Mucosa of stomach (tissue), 1 donor: ENCODE measurements at regions not wholly inside any gene's neighbourhood (a gene's known extent, or its start where the extent isn't known, plus 50 kb on each side); places are given as distances from the start of the nearest gene placed in this dataset.
"Not testable (repeated sequence)": the region's sequence is repeated elsewhere in the genome, so short reads cannot be mapped to it uniquely, and the experiment has no call there.

ENCODE experiments used
- H3K27me3 ChIP-seq: one replicate; pipeline ENCODE4 v1.7.0; 2013; ENCODE audit warnings: mild to moderate bottlenecking, low read length; ENCODE audit not compliant: control insufficient read depth, insufficient read depth
- H3K36me3 ChIP-seq: one replicate; pipeline ENCODE4 v1.7.0; 2013; ENCODE audit warnings: low read length; ENCODE audit not compliant: control insufficient read depth, insufficient read depth
- H3K4me1 ChIP-seq: one replicate; pipeline ENCODE4 v1.7.0; 2013; ENCODE audit warnings: mild to moderate bottlenecking, low read length; ENCODE audit not compliant: control insufficient read depth, insufficient read depth
- H3K4me3 ChIP-seq: one replicate; pipeline ENCODE4 v1.7.0; 2013; ENCODE audit warnings: low read length
- H3K9ac ChIP-seq: one replicate; pipeline ENCODE4 v1.7.0; 2013; ENCODE audit warnings: mild to moderate bottlenecking, low read length, moderate library complexity
- H3K9me3 ChIP-seq: one replicate; pipeline ENCODE4 v1.7.0; 2013; ENCODE audit warnings: mild to moderate bottlenecking, low read length, moderate library complexity; ENCODE audit not compliant: control insufficient read depth
- donor health status: Pancreatic carcinoma.

DNA sequence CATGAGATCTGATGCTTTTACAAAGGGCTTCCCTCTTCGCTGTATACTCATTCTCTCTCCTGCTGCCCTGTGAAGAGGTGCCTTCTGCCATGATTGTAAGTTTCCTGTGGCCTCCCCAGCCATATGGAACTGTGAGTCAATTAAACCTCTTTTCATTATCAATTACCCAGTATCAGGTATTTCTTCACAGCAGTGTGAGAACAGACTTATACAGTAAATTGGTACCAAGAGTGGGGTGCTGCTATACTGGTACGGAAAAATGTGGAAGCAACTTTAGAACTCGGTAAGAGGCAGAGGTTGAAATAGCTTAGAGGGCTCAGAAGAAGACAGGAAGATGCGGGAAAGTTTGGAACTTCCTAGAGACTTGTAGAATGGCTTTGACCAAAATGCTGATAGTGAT, 58.7 kb upstream of the ENPP6 start:
- H3K27me3 ChIP-seq, H3K9ac ChIP-seq, H3K9me3 ChIP-seq, H3K36me3 ChIP-seq, H3K4me3 ChIP-seq: not testable (repeated sequence)
- peaks cover 11% of the 10 kb centered on the region for H3K4me1 ChIP-seq

DNA sequence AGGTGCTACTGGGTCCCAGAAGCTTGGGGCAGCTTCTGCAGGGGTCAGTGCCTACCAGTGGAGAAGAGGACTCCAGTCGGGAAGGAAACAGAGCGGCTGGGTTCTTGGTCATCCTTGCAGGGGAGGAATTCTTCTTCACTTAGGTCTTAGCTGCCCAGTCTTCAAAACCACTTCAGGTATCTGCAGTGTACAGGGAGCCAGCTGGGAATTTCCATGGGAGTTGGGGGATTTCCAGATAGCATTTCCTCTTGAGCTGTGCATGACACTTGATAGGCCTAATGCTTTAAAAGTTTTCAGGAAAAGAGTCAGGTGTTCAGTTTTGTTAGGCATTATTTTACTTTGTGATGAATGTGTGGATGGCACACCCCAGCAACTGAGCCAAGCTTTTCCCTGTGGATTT, 58.1 kb upstream of the ENPP6 start:
- Histone ChIP-seq H3K9me3 (no peaks in the 10 kb centered on the region), H3K36me3 (no peaks in the 10 kb centered on the region), H3K4me3 (no peak overlapping the region)

DNA sequence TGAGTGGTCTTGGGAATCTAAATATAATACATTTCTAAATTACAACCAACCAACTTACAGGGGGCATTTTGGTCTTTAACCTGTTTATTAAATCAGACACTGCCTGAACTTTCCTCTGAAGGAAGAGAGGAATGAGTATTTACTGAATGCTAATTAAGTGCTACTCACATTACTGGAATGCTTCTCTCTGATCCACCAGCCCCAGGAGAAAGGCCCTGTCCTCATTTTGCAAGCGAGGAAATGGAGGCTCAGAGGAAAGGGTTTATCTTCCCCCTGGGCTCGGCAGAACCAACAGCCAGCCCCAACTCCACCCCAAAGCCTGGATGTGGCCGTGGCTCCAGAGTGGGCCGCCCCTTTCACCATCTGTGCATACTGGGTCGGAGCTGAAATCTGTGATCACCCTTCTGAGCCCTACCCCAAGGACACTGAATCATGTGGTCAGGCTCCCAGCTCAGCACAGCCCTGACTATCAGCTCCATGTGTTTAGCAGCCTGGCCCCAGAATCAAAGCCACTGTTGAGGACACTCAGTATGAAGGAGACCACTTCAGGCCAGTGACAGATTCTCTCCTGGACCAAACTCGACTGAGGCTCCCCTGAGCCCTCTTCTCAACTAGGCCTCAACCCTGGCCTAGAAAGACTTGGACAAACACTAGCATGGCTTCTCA, 56.7 kb upstream of the ENPP6 start:
- no peak overlapping the region for H3K4me3 ChIP-seq
- no peaks in the 10 kb centered on the region for H3K27me3 ChIP-seq
- no peaks in the 10 kb centered on the region for H3K9me3 ChIP-seq
- peaks cover 6% of the 10 kb centered on the region for H3K4me1 ChIP-seq
- H3K36me3 ChIP-seq: no peaks in the 10 kb centered on the region
- no peak overlapping the region for H3K9ac ChIP-seq

More for the DNA sequence above, 58.1 kb upstream of the ENPP6 start:
- no peaks in the 10 kb centered on the region for H3K27me3 ChIP-seq
- H3K4me1 ChIP-seq: peaks cover 6% of the 10 kb centered on the region
- no peak overlapping the region for H3K9ac ChIP-seq

DNA sequence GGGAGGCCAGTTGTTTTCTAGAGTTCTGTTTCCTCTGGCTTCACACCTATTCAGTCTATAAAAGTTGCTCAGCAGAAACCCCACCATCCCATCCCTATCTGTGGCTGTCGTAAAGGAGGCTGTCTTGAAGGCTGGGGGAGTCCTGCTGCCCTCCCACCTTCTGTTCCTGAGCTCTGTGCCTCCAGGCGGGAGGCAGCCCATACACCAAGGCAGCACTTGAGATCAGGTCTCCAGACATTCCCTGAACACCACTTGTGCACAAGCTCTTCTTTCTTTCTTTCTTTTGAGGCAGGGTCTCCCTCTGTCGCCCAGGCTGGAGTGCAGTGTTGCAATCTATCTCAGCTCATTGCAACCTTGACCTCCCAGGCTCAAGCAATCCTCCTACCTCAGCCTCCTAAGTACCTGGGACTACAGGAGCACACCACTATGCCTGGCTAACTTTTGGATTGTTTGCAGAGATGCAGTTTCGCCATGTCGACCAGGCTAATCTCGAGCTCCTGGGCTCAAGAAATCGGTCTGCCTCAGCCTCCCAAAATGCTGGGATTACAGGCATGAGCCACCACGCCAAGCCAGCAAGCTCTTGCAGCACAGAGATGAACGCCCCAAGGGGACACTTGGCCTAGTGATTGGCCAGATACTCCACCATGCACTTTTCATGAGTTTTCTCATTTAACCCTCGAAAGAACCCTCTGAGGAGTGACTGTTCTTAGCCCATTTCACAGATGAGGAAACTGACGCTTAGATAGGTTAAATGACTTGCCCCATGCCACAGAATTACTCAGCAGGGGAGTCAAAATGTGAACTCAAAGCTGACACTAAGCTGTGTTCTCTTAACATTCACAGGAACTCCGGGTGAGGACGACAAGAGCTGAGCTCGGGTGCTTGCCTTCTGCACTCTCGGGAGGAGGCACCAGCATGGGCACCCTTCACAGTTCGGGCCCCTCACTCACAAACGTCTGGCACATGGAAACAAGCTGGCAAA, 55.8 kb upstream of the ENPP6 start:
- H3K36me3 ChIP-seq: no peaks in the 10 kb centered on the region
- H3K9ac ChIP-seq: no peak overlapping the region

DNA sequence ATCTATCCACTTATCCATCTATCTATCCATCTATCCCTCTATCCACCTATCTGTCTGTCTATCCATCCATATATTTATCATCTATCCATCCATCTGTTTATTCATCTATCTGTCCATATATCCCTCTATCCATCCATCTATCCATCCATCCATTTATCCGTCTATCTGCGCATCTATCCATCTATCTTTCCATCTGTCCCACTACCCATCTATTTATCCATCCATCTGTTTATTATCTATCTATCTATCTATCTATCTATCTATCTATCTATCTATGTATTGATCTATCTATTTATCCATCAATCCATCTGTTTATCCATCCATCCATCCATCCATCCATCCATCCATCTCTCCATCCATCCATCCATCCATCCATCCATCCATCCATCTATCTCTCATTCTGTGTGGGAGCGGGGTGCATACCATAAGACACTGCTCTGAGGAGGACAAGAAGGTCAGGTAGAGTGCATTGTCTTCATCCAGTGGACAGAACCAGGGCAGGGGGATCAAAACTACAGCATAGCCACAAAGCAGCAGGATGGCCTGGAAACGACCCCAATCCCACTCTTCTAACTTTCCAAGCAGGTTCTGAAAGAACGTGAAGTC, 53.2 kb upstream of the ENPP6 start:
- Histone ChIP-seq H3K9ac (no peak overlapping the region), H3K4me3 (no peak overlapping the region), H3K27me3 (no peaks in the 10 kb centered on the region), H3K36me3 (no peaks in the 10 kb centered on the region), H3K4me1 (peaks cover 18% of the 10 kb centered on the region), H3K9me3 (no peaks in the 10 kb centered on the region)

More for the DNA sequence above, 55.8 kb upstream of the ENPP6 start:
- Histone ChIP-seq H3K4me3 (no peak overlapping the region), H3K9me3 (no peaks in the 10 kb centered on the region), H3K4me1 (peaks cover 10% of the 10 kb centered on the region), H3K27me3 (no peaks in the 10 kb centered on the region)

DNA sequence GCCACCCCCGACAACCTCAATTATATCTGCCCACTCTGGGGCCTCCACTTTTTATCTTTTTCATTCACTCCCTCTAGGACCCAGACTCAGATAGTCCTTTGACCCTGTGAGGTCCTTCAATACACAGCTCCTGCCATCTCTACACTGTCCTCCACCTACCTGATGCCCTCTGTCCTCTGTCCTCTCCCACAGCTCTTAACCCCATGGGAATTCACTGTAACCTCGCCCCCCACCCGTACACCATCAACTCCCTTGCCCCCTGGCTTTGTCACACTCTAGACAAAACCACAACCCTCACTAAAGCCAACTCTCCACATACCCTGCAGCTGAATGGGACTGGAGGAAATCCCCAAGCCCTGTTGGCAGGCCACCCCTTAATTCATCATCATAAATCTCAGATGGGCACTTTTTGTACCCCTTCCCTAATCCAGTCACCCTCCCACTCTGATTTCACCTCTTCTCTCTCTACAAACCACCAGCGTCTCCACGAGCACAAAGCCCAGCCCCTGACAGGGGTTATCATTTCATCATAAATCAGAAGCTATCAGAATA, 52.3 kb upstream of the ENPP6 start:
- no peak overlapping the region for H3K9ac ChIP-seq
- peaks cover 18% of the 10 kb centered on the region for H3K4me1 ChIP-seq
- no peaks in the 10 kb centered on the region for H3K9me3 ChIP-seq
- no peaks in the 10 kb centered on the region for H3K36me3 ChIP-seq
- H3K27me3 ChIP-seq: no peaks in the 10 kb centered on the region
- no peak overlapping the region for H3K4me3 ChIP-seq

DNA sequence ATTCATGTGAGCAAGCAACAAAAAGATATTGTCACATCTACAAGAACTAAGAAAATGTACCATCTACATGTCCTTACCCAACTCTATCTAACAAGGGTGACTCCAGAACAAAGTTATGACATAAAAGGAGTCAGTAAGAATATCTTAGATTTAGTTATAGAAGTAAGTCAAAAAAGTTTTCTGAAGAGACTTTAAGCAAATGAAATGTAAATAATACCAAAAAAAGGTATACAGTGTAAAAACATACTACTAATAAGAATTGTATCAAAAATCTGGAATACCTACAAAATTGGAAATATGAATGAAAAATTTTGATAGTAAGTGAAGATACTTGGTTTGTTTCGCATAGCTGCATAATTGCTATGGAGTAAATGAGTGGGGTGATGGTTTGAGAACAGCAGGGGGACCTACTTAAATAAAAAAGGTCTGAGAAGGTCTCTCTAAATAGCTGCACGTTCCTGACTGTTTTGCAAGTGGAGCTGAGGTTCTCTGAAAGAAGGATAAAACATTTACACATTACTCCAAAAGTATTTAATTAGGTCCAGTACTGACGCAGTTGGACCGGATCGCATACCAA, 51.0 kb upstream of the ENPP6 start:
- no peaks in the 10 kb centered on the region for H3K27me3 ChIP-seq
- peaks cover 18% of the 10 kb centered on the region for H3K4me1 ChIP-seq
- H3K9me3 ChIP-seq: no peaks in the 10 kb centered on the region
- no peaks in the 10 kb centered on the region for H3K36me3 ChIP-seq
- H3K9ac ChIP-seq: peak overlapping the region; percentile 15
- no peak overlapping the region for H3K4me3 ChIP-seq

DNA sequence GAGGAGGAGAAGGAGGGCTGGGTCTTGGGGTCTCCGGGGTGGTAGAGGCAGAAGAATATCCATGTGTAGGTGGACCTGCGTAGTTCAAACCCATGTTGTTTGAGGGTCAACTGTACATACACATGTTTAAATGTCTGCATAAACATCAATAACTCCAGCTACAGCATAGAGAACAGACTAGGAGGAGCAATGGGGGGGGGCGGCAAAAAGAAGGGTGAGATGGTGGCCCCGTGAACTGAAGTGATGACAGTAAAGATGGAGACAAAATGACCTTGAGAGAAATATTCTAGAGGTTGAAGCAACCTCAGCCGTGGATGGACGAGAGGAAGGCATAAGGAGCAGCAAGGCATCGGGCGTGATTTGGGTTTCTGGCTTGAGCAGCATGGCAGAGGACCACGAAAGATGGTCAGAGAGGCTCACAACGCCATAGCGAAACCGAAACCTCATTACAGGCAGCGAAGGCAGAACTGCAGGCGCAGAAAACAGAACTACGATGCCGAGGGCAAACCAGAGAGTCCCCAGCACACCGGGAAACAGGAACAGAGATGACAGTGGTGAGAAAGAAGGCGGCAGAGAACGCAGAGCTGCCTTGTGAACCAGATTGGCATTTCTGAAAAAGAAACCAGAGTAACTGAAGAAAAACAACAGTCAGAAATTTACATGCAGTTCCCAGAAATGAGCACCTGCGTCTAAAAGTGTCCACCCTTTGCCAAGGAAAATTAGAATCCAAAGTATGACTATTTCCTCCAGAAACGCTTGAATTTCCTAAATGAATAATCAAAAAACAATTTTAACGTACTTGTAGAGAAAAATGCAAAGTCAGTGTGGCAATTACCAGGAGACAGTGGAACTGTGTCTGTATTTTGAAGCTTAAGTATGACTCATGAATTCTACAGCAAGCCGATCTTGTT, 50.3 kb upstream of the ENPP6 start:
- peaks cover 18% of the 10 kb centered on the region for H3K4me1 ChIP-seq
- no peaks in the 10 kb centered on the region for H3K27me3 ChIP-seq
- no peaks in the 10 kb centered on the region for H3K36me3 ChIP-seq
- peak overlapping the region; percentile 15 for H3K4me3 ChIP-seq
- peak overlapping the region; percentile 15 for H3K9ac ChIP-seq
- H3K9me3 ChIP-seq: no peaks in the 10 kb centered on the region
